ENCODE measurements at regions not wholly inside any gene's neighbourhood (a gene's known extent, or its start where the extent isn't known, plus 50 kb on each side); places are given as distances from the start of the nearest gene placed in this dataset.

DNA sequence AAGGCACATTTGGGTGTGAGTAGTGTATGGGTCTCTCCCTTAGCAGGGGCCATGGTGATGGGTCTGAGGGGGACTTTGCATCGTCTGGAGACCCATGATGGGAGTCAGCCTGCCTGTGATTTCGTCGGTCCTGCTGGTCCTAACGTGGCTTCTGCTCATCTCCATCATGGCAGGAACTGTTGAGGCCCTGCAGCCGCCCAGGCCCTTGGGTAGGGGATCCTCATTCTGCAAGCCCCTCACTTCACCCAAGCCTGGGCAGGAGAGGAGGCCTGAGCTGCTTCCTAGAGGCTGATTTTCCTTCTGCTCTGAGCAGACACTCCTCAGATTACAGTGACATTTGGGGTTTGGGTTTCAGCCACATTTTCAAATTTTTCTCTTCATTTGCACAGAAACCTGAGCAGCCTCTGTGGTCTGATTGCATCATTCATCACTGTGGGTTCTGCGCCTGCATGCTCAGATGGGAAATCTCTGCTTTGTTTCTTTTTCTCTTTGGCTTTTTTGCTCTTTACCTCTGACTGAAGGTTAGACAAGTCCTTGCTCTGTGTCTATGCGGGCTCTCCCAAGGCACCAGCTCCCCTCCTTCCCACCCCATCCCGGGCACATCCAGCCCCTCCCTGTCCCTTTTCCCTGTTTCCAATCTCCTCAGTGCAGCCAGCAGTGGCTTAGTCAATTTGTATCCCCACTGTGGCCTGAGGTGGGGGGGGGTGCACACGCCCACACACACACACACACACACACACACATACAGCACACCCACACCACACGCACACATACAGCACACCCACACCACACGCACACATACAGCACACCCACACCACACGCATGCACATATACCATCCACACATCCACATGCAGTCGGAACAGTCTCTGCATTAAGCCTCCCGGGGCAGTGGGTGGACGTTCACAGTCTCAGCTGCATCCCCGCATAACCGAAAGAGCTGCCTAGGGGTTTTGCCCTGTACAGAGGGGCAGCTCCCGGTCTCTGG, 305.4 kb upstream of the HS6ST1 start:
- TF ChIP-seq EP300 (IDR thresholded peaks at IDR 0.05) (no peak), POLR2A (IDR thresholded peaks at IDR 0.05) (no peak)
- TF ChIP-seq, protein P1, sequence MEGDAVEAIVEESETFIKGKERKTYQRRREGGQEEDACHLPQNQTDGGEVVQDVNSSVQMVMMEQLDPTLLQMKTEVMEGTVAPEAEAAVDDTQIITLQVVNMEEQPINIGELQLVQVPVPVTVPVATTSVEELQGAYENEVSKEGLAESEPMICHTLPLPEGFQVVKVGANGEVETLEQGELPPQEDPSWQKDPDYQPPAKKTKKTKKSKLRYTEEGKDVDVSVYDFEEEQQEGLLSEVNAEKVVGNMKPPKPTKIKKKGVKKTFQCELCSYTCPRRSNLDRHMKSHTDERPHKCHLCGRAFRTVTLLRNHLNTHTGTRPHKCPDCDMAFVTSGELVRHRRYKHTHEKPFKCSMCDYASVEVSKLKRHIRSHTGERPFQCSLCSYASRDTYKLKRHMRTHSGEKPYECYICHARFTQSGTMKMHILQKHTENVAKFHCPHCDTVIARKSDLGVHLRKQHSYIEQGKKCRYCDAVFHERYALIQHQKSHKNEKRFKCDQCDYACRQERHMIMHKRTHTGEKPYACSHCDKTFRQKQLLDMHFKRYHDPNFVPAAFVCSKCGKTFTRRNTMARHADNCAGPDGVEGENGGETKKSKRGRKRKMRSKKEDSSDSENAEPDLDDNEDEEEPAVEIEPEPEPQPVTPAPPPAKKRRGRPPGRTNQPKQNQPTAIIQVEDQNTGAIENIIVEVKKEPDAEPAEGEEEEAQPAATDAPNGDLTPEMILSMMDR (IDR thresholded peaks at IDR 0.05) = no peak

Data from ovary (tissue), 3 donors.